ENCODE measurements at regions not wholly inside any gene's neighbourhood (a gene's known extent, or its start where the extent isn't known, plus 50 kb on each side); places are given as distances from the start of the nearest gene placed in this dataset.
"Not testable (repeated sequence)": the region's sequence is repeated elsewhere in the genome, so short reads cannot be mapped to it uniquely, and the experiment has no call there.

GRCh38 chr14:51360592-51360991 lies 120.5 kb downstream of the TMX1 start:
- Histone ChIP-seq H3K36me3 (no peaks in the 10 kb centered on the region), H3K4me3 (ENCODE audit: low read depth in 1 of 2, low read length in 1 of 2) (no peak overlapping the region), H3K27ac (no peak overlapping the region), H3K9me3 (no peaks in the 10 kb centered on the region), H3K27me3 (peaks cover 5% of the 10 kb centered on the region), H3K4me1 (ENCODE audit: control insufficient read depth in 1 of 2, insufficient read depth in 1 of 2, low read depth in 1 of 2, low read length in 1 of 2) (peaks cover 11 to 14% of the 10 kb centered on the region in 2 experiments)
- TF ChIP-seq CTCF (IDR thresholded peaks at IDR 0.05): no peak

- no peaks in the 10 kb centered on the region for H3K4me1 ChIP-seq (ENCODE audit: control insufficient read depth in 1 of 2, insufficient read depth in 1 of 2, low read depth in 1 of 2, low read length in 1 of 2)
- no peak overlapping the region for H3K27ac ChIP-seq
- no peaks in the 10 kb centered on the region for H3K9me3 ChIP-seq
- H3K27me3 ChIP-seq: peaks cover 28% of the 10 kb centered on the region
- no peak overlapping the region for H3K4me3 ChIP-seq (ENCODE audit: low read depth in 1 of 2, low read length in 1 of 2)
- no peak for TF ChIP-seq CTCF (IDR thresholded peaks at IDR 0.05)
- H3K36me3 ChIP-seq: no peaks in the 10 kb centered on the region
Observed at GRCh38 chr14:51365241-51365965, 125.4 kb downstream of the TMX1 start.

GRCh38 chr14:51366460-51366859 lies 126.4 kb downstream of the TMX1 start:
- not testable (repeated sequence) for H3K9me3 ChIP-seq; H3K36me3 ChIP-seq; H3K27ac ChIP-seq; H3K4me3 ChIP-seq (ENCODE audit: low read depth in 1 of 2, low read length in 1 of 2); H3K4me1 ChIP-seq (ENCODE audit: control insufficient read depth in 1 of 2, insufficient read depth in 1 of 2, low read depth in 1 of 2, low read length in 1 of 2)
- H3K27me3 ChIP-seq: peaks cover 33% of the 10 kb centered on the region

GRCh38 chr14:51366866-51367599 lies 127.0 kb downstream of the TMX1 start:
- not testable (repeated sequence) for H3K36me3 ChIP-seq; H3K27ac ChIP-seq; H3K4me1 ChIP-seq (ENCODE audit: control insufficient read depth in 1 of 2, insufficient read depth in 1 of 2, low read depth in 1 of 2, low read length in 1 of 2)

GRCh38 chr14:51367600-51367931 lies 127.5 kb downstream of the TMX1 start:
- Histone ChIP-seq H3K27ac (no peak overlapping the region), H3K4me3 (ENCODE audit: low read depth in 1 of 2, low read length in 1 of 2) (no peak overlapping the region), H3K27me3 (peaks cover 33% of the 10 kb centered on the region), H3K4me1 (ENCODE audit: control insufficient read depth in 1 of 2, insufficient read depth in 1 of 2, low read depth in 1 of 2, low read length in 1 of 2) (no peaks in the 10 kb centered on the region), H3K36me3 (no peaks in the 10 kb centered on the region), H3K9me3 (no peaks in the 10 kb centered on the region)
- no peak for TF ChIP-seq CTCF (IDR thresholded peaks at IDR 0.05)

More at GRCh38 chr14:51366866-51367599, 127.0 kb downstream of the TMX1 start:
- H3K9me3 ChIP-seq; H3K4me3 ChIP-seq (ENCODE audit: low read depth in 1 of 2, low read length in 1 of 2): not testable (repeated sequence)
- peaks cover 33% of the 10 kb centered on the region for H3K27me3 ChIP-seq

- H3K36me3 ChIP-seq: no peaks in the 10 kb centered on the region
- no peaks in the 10 kb centered on the region for H3K9me3 ChIP-seq
- no peak overlapping the region for H3K27ac ChIP-seq
- TF ChIP-seq CTCF (IDR thresholded peaks at IDR 0.05): no peak
- H3K4me1 ChIP-seq (ENCODE audit: control insufficient read depth in 1 of 2, insufficient read depth in 1 of 2, low read depth in 1 of 2, low read length in 1 of 2): no peaks in the 10 kb centered on the region
- no peak overlapping the region for H3K4me3 ChIP-seq (ENCODE audit: low read depth in 1 of 2, low read length in 1 of 2)
- peaks cover 33% of the 10 kb centered on the region for H3K27me3 ChIP-seq
Observed at GRCh38 chr14:51368721-51369163, 128.7 kb downstream of the TMX1 start.
